Esophagus squamous epithelium (tissue), 4 donors: ENCODE measurements at regions not wholly inside any gene's neighbourhood (a gene's known extent, or its start where the extent isn't known, plus 50 kb on each side); places are given as distances from the start of the nearest gene placed in this dataset.
"Not testable (repeated sequence)": the region's sequence is repeated elsewhere in the genome, so short reads cannot be mapped to it uniquely, and the experiment has no call there.

Source experiments
- POLR2A ChIP-seq, 4 donors: fragments of 450-650 bp; IDR thresholded peaks; one replicate each; pipeline ENCODE4 v1.6.1; 2017; ENCODE audit warnings: antibody characterized with exemption in 4 of 4, mild to moderate bottlenecking in 4 of 4, moderate library complexity in 3 of 4
- TF ChIP-seq, protein P1 (sequence below), 6 experiments: fragments of 450-650 bp in 4 of 6; fragments of 200-600 bp in 2 of 6; sonication (generic) in 2 of 6; IDR thresholded peaks; one replicate each; pipeline ENCODE4 v1.5.1; 2016 to 2019; ENCODE audit warnings: antibody characterized with exemption in 6 of 6, mild to moderate bottlenecking in 4 of 6, moderate library complexity in 4 of 6

DNA sequence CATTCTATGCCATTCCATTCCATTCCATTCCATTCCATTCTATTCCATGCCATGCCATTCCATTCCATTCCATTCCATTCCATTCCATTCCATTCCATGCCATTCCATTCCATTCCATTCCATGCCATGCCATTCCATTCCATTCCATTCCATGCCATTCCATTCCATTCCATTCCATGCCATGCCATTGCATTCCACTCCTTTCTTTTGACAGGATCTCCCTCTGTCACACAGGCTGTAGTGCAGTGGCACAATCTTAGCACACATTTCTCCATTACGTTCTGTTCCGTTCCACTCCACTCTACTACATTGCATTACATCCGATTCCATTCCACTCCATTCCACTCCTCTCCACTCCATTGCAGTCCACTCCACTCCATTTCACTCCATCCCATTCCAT, 637.9 kb downstream of the TP53TG3F start:
- TF ChIP-seq, protein P1, sequence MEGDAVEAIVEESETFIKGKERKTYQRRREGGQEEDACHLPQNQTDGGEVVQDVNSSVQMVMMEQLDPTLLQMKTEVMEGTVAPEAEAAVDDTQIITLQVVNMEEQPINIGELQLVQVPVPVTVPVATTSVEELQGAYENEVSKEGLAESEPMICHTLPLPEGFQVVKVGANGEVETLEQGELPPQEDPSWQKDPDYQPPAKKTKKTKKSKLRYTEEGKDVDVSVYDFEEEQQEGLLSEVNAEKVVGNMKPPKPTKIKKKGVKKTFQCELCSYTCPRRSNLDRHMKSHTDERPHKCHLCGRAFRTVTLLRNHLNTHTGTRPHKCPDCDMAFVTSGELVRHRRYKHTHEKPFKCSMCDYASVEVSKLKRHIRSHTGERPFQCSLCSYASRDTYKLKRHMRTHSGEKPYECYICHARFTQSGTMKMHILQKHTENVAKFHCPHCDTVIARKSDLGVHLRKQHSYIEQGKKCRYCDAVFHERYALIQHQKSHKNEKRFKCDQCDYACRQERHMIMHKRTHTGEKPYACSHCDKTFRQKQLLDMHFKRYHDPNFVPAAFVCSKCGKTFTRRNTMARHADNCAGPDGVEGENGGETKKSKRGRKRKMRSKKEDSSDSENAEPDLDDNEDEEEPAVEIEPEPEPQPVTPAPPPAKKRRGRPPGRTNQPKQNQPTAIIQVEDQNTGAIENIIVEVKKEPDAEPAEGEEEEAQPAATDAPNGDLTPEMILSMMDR (IDR thresholded peaks at IDR 0.05) = not testable (repeated sequence)
- TF ChIP-seq POLR2A (IDR thresholded peaks at IDR 0.05) = not testable (repeated sequence)
